ENCODE measurements at regions not wholly inside any gene's neighbourhood (a gene's known extent, or its start where the extent isn't known, plus 50 kb on each side); places are given as distances from the start of the nearest gene placed in this dataset.

- TF ChIP-seq, protein P1, sequence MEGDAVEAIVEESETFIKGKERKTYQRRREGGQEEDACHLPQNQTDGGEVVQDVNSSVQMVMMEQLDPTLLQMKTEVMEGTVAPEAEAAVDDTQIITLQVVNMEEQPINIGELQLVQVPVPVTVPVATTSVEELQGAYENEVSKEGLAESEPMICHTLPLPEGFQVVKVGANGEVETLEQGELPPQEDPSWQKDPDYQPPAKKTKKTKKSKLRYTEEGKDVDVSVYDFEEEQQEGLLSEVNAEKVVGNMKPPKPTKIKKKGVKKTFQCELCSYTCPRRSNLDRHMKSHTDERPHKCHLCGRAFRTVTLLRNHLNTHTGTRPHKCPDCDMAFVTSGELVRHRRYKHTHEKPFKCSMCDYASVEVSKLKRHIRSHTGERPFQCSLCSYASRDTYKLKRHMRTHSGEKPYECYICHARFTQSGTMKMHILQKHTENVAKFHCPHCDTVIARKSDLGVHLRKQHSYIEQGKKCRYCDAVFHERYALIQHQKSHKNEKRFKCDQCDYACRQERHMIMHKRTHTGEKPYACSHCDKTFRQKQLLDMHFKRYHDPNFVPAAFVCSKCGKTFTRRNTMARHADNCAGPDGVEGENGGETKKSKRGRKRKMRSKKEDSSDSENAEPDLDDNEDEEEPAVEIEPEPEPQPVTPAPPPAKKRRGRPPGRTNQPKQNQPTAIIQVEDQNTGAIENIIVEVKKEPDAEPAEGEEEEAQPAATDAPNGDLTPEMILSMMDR (IDR thresholded peaks at IDR 0.05), result no peak
- no peak for TF ChIP-seq POLR2AphosphoS5 (IDR thresholded peaks at IDR 0.05)
Observed at GRCh38 chr11:10379871-10380568, 75.0 kb upstream of the AMPD3 start.
